ENCODE measurements at regions not wholly inside any gene's neighbourhood (a gene's known extent, or its start where the extent isn't known, plus 50 kb on each side); places are given as distances from the start of the nearest gene placed in this dataset.

GRCh38 chr20:10157549-10157948, 61.1 kb upstream of the SNAP25 start:
- Mint-ChIP-seq H3K4me3 (no peak overlapping the region), H3K9me3 (peaks cover 4% of the 10 kb centered on the region), H3K36me3 (ENCODE audit: low read depth) (no peaks in the 10 kb centered on the region), H3K27ac (no peak overlapping the region), H3K27me3 (ENCODE audit: low read depth, poor library complexity) (no peaks in the 10 kb centered on the region), H3K4me1 (no peaks in the 10 kb centered on the region)
- DNase-seq: no peak
- TF ChIP-seq CTCF (IDR thresholded peaks at IDR 0.05): no peak

GRCh38 chr20:10167040-10167439, 51.6 kb upstream of the SNAP25 start:
- no peak overlapping the region for H3K4me3 Mint-ChIP-seq
- peaks cover 13% of the 10 kb centered on the region for H3K27me3 Mint-ChIP-seq (ENCODE audit: low read depth, poor library complexity)
- no peak for DNase-seq
- peaks cover 11% of the 10 kb centered on the region for H3K9me3 Mint-ChIP-seq
- peaks cover 3% of the 10 kb centered on the region for H3K4me1 Mint-ChIP-seq
- TF ChIP-seq CTCF (IDR thresholded peaks at IDR 0.05): no peak
- no peak overlapping the region for H3K27ac Mint-ChIP-seq
- no peaks in the 10 kb centered on the region for H3K36me3 Mint-ChIP-seq (ENCODE audit: low read depth)

- Mint-ChIP-seq H3K36me3 (ENCODE audit: low read depth) (no peaks in the 10 kb centered on the region), H3K27me3 (ENCODE audit: low read depth, poor library complexity) (peaks cover 13% of the 10 kb centered on the region), H3K4me3 (no peak overlapping the region)
Measured at GRCh38 chr20:10167594-10167993, 51.0 kb upstream of the SNAP25 start.

More at GRCh38 chr20:10167594-10167993, 51.0 kb upstream of the SNAP25 start:
- peaks cover 11% of the 10 kb centered on the region for H3K9me3 Mint-ChIP-seq
- DNase-seq: no peak
- no peak for TF ChIP-seq CTCF (IDR thresholded peaks at IDR 0.05)
- H3K4me1 Mint-ChIP-seq: peaks cover 7% of the 10 kb centered on the region
- H3K27ac Mint-ChIP-seq: no peak overlapping the region
